ENCODE measurements at regions not wholly inside any gene's neighbourhood (a gene's known extent, or its start where the extent isn't known, plus 50 kb on each side); places are given as distances from the start of the nearest gene placed in this dataset.

GRCh38 chr3:41001556-41001955, 197.7 kb upstream of the CTNNB1 start:
- Histone ChIP-seq H3K9me3 (ENCODE audit: low read depth) (no peaks in the 10 kb centered on the region), H3K36me3 (no peaks in the 10 kb centered on the region), H3K27me3 (no peaks in the 10 kb centered on the region), H3K27ac (no peak overlapping the region), H3K4me3 (no peak overlapping the region), H3K4me1 (ENCODE audit: low read depth) (peaks cover 6% of the 10 kb centered on the region)
- DNase-seq (ENCODE audit: low read depth in 1 of 2, low spot score in 1 of 2), result no peak
- no peak for TF ChIP-seq CTCF (IDR thresholded peaks at IDR 0.05; ENCODE audit: low read depth, low read length)

DNA sequence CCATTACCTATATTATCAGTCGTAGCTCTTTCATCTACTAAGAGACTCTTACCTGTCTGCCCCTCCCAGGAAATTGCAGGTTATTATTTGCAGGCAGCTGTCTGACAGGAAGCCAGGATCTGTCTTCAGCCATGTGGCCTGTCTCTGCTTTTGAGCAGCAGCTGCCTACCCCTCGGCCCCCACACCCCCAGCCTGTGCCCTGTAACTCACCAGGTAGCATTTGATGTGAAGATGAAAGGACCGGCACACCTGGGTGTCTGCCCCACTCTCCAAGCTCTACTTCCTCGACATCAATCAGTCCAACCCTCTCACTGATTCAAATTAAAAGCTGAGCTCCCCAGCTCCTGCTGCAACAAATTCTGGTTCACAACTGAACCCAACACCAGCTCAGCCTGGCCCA, 197.2 kb upstream of the CTNNB1 start:
- H3K4me1 ChIP-seq (ENCODE audit: low read depth), result peaks cover 2% of the 10 kb centered on the region
- H3K4me3 ChIP-seq, result no peak overlapping the region
- DNase-seq (ENCODE audit: low read depth in 1 of 2, low spot score in 1 of 2), result no peak
- H3K36me3 ChIP-seq, result no peaks in the 10 kb centered on the region
- no peaks in the 10 kb centered on the region for H3K27me3 ChIP-seq
- no peak for TF ChIP-seq CTCF (IDR thresholded peaks at IDR 0.05; ENCODE audit: low read depth, low read length)
- H3K9me3 ChIP-seq (ENCODE audit: low read depth), result no peaks in the 10 kb centered on the region
- no peak overlapping the region for H3K27ac ChIP-seq

GRCh38 chr3:41007399-41007798, 191.9 kb upstream of the CTNNB1 start:
- DNase-seq (ENCODE audit: low read depth in 1 of 2, low spot score in 1 of 2), result no peak
- Histone ChIP-seq H3K27me3 (no peaks in the 10 kb centered on the region), H3K4me1 (ENCODE audit: low read depth) (peaks cover 6% of the 10 kb centered on the region), H3K36me3 (no peaks in the 10 kb centered on the region), H3K9me3 (ENCODE audit: low read depth) (no peaks in the 10 kb centered on the region), H3K4me3 (no peak overlapping the region), H3K27ac (no peak overlapping the region)
- TF ChIP-seq CTCF (IDR thresholded peaks at IDR 0.05; ENCODE audit: low read depth, low read length), result no peak

- H3K4me1 ChIP-seq (ENCODE audit: low read depth), result peaks cover 6% of the 10 kb centered on the region
Measured at GRCh38 chr3:41011854-41012253, 187.5 kb upstream of the CTNNB1 start.

GRCh38 chr3:41018855-41019254, 180.4 kb upstream of the CTNNB1 start:
- Histone ChIP-seq H3K9me3 (ENCODE audit: low read depth) (no peaks in the 10 kb centered on the region), H3K36me3 (no peaks in the 10 kb centered on the region), H3K27ac (no peak overlapping the region), H3K4me1 (ENCODE audit: low read depth) (no peaks in the 10 kb centered on the region), H3K27me3 (no peaks in the 10 kb centered on the region), H3K4me3 (no peak overlapping the region)
- TF ChIP-seq CTCF (IDR thresholded peaks at IDR 0.05; ENCODE audit: low read depth, low read length), result no peak
- DNase-seq (ENCODE audit: low read depth in 1 of 2, low spot score in 1 of 2), result no peak

More at GRCh38 chr3:41011854-41012253, 187.5 kb upstream of the CTNNB1 start:
- no peak for TF ChIP-seq CTCF (IDR thresholded peaks at IDR 0.05; ENCODE audit: low read depth, low read length)
- Histone ChIP-seq H3K27ac (no peak overlapping the region), H3K27me3 (no peaks in the 10 kb centered on the region), H3K36me3 (no peaks in the 10 kb centered on the region), H3K9me3 (ENCODE audit: low read depth) (no peaks in the 10 kb centered on the region), H3K4me3 (no peak overlapping the region)
- DNase-seq (ENCODE audit: low read depth in 1 of 2, low spot score in 1 of 2), result no peak
